GM10248 (cell line): ENCODE measurements at regions not wholly inside any gene's neighbourhood (a gene's known extent, or its start where the extent isn't known, plus 50 kb on each side); places are given as distances from the start of the nearest gene placed in this dataset.

Experiments
- CTCF ChIA-PET: fragments of 300-600 bp; sonication (Branson Sonifier 250); formaldehyde crosslinking; extraction: SDS; loops from one replicate; lab custom pipeline; 2021; ENCODE audit warnings: antibody characterized with exemption; lab: Yijun Ruan, JAX
- POLR2A ChIA-PET: fragments of 350-650 bp; sonication (Branson Sonifier 250); formaldehyde crosslinking; extraction: SDS; loops from one replicate; lab custom pipeline; 2020; ENCODE audit warnings: antibody characterized with exemption; lab: Yijun Ruan, JAX
- DNase-seq: peaks from one replicate; pipeline ENCODE4 v3.0.0; 2012; ENCODE audit errors: extremely low spot score
- CTCF ChIP-seq: IDR thresholded peaks from 2 replicates; pipeline ENCODE4 v1.5.1; 2012; ENCODE audit warnings: mild to moderate bottlenecking, low read depth; ENCODE audit errors: extremely low read depth, missing control alignments, control extremely low read depth

- no peak for TF ChIP-seq CTCF
- POLR2A ChIA-PET, result no interaction called here
- DNase-seq, result no peak
- CTCF ChIA-PET, result no interaction called here
These were observed 344.4 kb downstream of the SEC23A start for GRCh38 chr14:38758661-38759060.

- CTCF ChIA-PET, result no interaction called here
- no peak for TF ChIP-seq CTCF
- POLR2A ChIA-PET, result no interaction called here
- DNase-seq, result no peak
These were observed 348.0 kb downstream of the SEC23A start for GRCh38 chr14:38755036-38755435.

- CTCF ChIA-PET, result no interaction called here
- POLR2A ChIA-PET, result no interaction called here
- no peak for TF ChIP-seq CTCF
- no peak for DNase-seq
These were observed 350.3 kb downstream of the SEC23A start for GRCh38 chr14:38752750-38753149.

DNA sequence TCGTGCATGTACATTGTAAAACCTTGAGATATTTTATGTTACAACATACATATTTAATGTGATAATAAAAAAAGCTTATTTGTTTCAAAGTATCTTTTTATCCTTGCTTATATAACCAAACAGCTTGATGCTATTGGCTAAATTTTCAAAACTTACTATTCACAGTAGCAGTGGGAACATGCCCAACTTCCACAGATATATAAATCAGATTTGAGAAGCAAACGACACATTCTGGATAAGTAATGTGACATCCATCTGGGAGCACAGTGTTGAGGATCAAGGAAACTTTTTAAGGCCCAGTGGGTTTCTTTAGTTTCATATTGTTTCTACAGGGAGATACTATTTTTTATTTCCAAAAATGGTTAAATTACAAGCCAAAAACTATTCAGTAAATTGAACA is 350.7 kb downstream of the SEC23A start:
- CTCF ChIA-PET, result no interaction called here
- POLR2A ChIA-PET, result no interaction called here

DNA sequence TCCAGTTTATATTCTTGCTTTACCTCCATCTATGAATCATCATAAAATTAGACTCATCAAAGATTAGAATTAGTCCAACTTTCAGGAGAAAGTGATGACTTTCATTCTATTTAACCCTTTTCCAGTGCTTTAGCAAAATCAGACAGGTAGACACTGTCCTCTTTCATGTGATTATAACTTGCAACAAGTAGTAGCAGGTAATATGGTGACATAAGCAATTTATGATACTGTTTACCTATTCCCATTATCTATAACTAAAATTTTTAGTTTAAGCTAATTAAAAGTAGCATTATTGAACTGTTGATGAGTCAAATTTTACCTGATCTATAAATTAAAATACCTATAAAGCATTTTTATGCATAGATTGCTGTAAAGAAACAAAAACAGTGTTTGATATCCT is 351.6 kb downstream of the SEC23A start:
- ChIA-PET CTCF (no interaction called here), POLR2A (no interaction called here)
- no peak for DNase-seq
- no peak for TF ChIP-seq CTCF

More for the DNA sequence above, 350.7 kb downstream of the SEC23A start:
- no peak for TF ChIP-seq CTCF
- no peak for DNase-seq

DNA sequence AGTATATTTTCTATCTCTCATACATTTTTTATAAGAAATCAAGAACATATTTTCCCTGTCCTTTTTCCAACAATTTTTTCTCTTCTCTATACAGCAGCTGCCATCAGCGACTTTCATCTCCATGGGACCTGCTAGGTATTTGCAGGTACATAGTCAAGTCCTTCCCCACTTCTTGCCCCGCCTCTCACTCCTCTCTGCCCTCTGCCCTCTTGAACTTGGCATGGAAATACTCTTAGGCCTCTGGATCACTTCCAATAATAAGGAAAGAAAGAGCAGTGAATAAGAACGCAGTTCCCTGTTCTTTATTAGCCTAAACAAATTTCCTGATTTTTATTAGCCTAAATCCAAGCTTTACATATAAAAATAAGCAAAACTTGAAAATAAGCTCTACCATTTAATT is 353.1 kb downstream of the SEC23A start:
- TF ChIP-seq CTCF, result no peak
- no peak for DNase-seq
- ChIA-PET CTCF (no interaction called here), POLR2A (no interaction called here)

- CTCF ChIA-PET, result interaction anchor here (1.1 kb wide), 1 partner anchor 8 kb away, joined by 3 read pairs; no protein-coding TSS in a partner anchor
- POLR2A ChIA-PET, result no interaction called here
- no peak for DNase-seq
- no peak for TF ChIP-seq CTCF
These were observed 357.2 kb downstream of the SEC23A start for GRCh38 chr14:38745861-38746260.
